Adrenal gland (tissue), 5 donors: ENCODE measurements at regions not wholly inside any gene's neighbourhood (a gene's known extent, or its start where the extent isn't known, plus 50 kb on each side); places are given as distances from the start of the nearest gene placed in this dataset.

ENCODE experiments used
- POLR2A ChIP-seq, 2 donors: fragments of 450-650 bp; IDR thresholded peaks; one replicate each; pipeline ENCODE4 v1.6.1; 2017; ENCODE audit warnings: antibody characterized with exemption in 2 of 2, mild to moderate bottlenecking in 2 of 2, moderate library complexity in 1 of 2
- TF ChIP-seq, protein P1 (sequence below), 6 experiments: fragments of 450-650 bp in 4 of 6; fragments of 200-600 bp in 2 of 6; sonication (generic) in 1 of 6; IDR thresholded peaks; 1 replicate in 5 of 6; 2 replicates in 1 of 6; pipeline versions ENCODE4 v1.5.1 to v1.8.0; 2016 to 2021; ENCODE audit warnings: antibody characterized with exemption in 6 of 6, mild to moderate bottlenecking in 2 of 6, moderate library complexity in 1 of 6
- donor health status: DM: no; HTN: no; CAD: no.

- TF ChIP-seq, protein P1, sequence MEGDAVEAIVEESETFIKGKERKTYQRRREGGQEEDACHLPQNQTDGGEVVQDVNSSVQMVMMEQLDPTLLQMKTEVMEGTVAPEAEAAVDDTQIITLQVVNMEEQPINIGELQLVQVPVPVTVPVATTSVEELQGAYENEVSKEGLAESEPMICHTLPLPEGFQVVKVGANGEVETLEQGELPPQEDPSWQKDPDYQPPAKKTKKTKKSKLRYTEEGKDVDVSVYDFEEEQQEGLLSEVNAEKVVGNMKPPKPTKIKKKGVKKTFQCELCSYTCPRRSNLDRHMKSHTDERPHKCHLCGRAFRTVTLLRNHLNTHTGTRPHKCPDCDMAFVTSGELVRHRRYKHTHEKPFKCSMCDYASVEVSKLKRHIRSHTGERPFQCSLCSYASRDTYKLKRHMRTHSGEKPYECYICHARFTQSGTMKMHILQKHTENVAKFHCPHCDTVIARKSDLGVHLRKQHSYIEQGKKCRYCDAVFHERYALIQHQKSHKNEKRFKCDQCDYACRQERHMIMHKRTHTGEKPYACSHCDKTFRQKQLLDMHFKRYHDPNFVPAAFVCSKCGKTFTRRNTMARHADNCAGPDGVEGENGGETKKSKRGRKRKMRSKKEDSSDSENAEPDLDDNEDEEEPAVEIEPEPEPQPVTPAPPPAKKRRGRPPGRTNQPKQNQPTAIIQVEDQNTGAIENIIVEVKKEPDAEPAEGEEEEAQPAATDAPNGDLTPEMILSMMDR (IDR thresholded peaks at IDR 0.05): no peak
- no peak for TF ChIP-seq POLR2A (IDR thresholded peaks at IDR 0.05)
Observed at GRCh38 chr6:84618046-84618752, 146.2 kb downstream of the TBX18 start.
